Breast epithelium (tissue), 4 donors: ENCODE measurements at regions not wholly inside any gene's neighbourhood (a gene's known extent, or its start where the extent isn't known, plus 50 kb on each side); places are given as distances from the start of the nearest gene placed in this dataset.

Experiments used
- DNase-seq, 2 donors: peaks; one replicate each; pipeline ENCODE4 v3.0.0-alpha.2; 2019; ENCODE audit warnings: low spot score in 2 of 2
- H3K27ac ChIP-seq, 2 donors: fragments of 200-600 bp; sonication (generic) in 1 of 2; one replicate each; pipeline ENCODE4 v1.5.1; 2016 to 2019; ENCODE audit warnings: mild to moderate bottlenecking in 1 of 2
- H3K27me3 ChIP-seq, 2 donors: fragments of 200-600 bp; sonication (generic) in 1 of 2; one replicate each; pipeline versions ENCODE4 v1.5.1 to v1.6.0; 2017 to 2019; ENCODE audit warnings: control low read depth in 1 of 2, mild to moderate bottlenecking in 1 of 2
- H3K36me3 ChIP-seq: fragments of 200-600 bp; one replicate; pipeline ENCODE4 v1.5.1; 2019
- H3K4me1 ChIP-seq, 2 donors: fragments of 200-600 bp; sonication (generic); one replicate each; pipeline ENCODE4 v1.5.1; 2016 to 2019; ENCODE audit warnings: control low read depth in 1 of 2
- H3K4me3 ChIP-seq, 3 donors: fragments of 200-600 bp; sonication (generic); 1 replicate in 2 of 3; 2 replicates in 1 of 3; pipeline ENCODE4 v1.5.1; 2016 to 2019; ENCODE audit warnings: mild to moderate bottlenecking in 3 of 3, moderate library complexity in 2 of 3
- H3K9me3 ChIP-seq, 2 donors: fragments of 200-600 bp; sonication (generic) in 1 of 2; one replicate each; pipeline ENCODE4 v1.5.1; 2016 to 2019; ENCODE audit warnings: control low read depth in 1 of 2
- POLR2A ChIP-seq: fragments of 450-650 bp; IDR thresholded peaks from one replicate; pipeline ENCODE4 v1.6.1; 2016; ENCODE audit warnings: antibody characterized with exemption, mild to moderate bottlenecking, moderate library complexity
- POLR2AphosphoS5 ChIP-seq, 3 donors: sonication (generic); formaldehyde crosslinking; IDR thresholded peaks; one replicate each; pipeline ENCODE4 v1.6.1; 2017; ENCODE audit warnings: antibody characterized with exemption in 3 of 3
- intact Hi-C: fragments of 100-400 bp; cut with DNase I; formaldehyde crosslinking; loops from one replicate; pipeline ENCODE4 v1.15.1; 2023; ENCODE audit warnings: low total_unique reads
- TF ChIP-seq, protein P1 (sequence below), 3 donors: fragments of 450-650 bp; IDR thresholded peaks; one replicate each; pipeline ENCODE4 v1.5.1; 2016 to 2017; ENCODE audit warnings: antibody characterized with exemption in 3 of 3, mild to moderate bottlenecking in 3 of 3, moderate library complexity in 3 of 3

DNA sequence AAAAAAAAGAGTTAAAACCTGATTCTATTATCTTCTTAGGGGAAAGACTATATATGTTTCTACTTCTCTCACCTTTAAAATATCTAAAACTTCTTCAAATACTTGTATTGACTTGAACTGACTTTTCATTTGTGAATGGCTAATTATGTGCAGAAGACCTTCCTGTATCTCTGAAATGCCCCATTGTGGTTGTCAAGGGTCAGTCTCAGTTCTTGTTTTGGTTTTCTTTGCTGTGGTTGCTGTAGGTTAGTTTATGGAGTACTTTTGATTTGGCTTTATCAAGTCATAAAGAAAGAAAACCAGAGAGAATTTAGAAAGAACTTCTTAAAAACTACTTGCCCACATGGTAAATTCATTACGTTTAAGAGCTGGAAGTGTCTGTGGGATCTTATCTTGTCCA lies 345.3 kb upstream of the POU1F1 start:
- Histone ChIP-seq H3K4me1 (no peaks in the 10 kb centered on the region), H3K4me3 (no peak overlapping the region), H3K27me3 (no peaks in the 10 kb centered on the region), H3K27ac (no peak overlapping the region), H3K9me3 (peaks cover 0 to 10% of the 10 kb centered on the region in 2 donors), H3K36me3 (no peaks in the 10 kb centered on the region)
- DNase-seq: no peak
- TF ChIP-seq, protein P1, sequence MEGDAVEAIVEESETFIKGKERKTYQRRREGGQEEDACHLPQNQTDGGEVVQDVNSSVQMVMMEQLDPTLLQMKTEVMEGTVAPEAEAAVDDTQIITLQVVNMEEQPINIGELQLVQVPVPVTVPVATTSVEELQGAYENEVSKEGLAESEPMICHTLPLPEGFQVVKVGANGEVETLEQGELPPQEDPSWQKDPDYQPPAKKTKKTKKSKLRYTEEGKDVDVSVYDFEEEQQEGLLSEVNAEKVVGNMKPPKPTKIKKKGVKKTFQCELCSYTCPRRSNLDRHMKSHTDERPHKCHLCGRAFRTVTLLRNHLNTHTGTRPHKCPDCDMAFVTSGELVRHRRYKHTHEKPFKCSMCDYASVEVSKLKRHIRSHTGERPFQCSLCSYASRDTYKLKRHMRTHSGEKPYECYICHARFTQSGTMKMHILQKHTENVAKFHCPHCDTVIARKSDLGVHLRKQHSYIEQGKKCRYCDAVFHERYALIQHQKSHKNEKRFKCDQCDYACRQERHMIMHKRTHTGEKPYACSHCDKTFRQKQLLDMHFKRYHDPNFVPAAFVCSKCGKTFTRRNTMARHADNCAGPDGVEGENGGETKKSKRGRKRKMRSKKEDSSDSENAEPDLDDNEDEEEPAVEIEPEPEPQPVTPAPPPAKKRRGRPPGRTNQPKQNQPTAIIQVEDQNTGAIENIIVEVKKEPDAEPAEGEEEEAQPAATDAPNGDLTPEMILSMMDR (IDR thresholded peaks at IDR 0.05): no peak
- TF ChIP-seq POLR2AphosphoS5 (IDR thresholded peaks at IDR 0.05) (no peak), POLR2A (no peak)
- intact Hi-C loops: no loop called here

DNA sequence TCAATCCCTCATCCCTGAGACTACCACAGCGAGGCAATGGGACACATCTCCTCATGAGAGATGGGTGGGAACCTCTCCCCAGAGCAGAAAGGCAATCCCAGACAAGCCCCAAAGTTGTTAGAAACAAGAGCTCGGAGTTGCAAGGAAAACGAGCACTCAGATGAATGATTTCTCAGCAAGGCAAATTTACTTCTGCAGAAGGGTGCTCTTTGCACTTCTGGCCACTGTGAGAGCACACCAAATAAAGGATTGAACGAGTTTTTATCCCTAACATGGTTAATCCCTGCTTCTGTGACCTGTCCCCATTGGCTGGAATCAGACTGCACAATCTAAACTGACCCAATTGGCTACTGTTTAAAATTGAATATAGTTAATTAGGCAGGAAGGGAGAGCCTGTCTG lies 339.1 kb upstream of the POU1F1 start:
- no peaks in the 10 kb centered on the region for H3K4me1 ChIP-seq
- intact Hi-C loops: no loop called here
- peaks cover 10 to 30% of the 10 kb centered on the region in 2 donors for H3K9me3 ChIP-seq
- no peak overlapping the region for H3K4me3 ChIP-seq
- no peak overlapping the region for H3K27ac ChIP-seq
- no peak for DNase-seq
- no peaks in the 10 kb centered on the region for H3K36me3 ChIP-seq
- H3K27me3 ChIP-seq: no peaks in the 10 kb centered on the region
- no peak for TF ChIP-seq POLR2AphosphoS5 (IDR thresholded peaks at IDR 0.05)
- no peak for TF ChIP-seq POLR2A
- TF ChIP-seq, protein P1 (IDR thresholded peaks at IDR 0.05): no peak

DNA sequence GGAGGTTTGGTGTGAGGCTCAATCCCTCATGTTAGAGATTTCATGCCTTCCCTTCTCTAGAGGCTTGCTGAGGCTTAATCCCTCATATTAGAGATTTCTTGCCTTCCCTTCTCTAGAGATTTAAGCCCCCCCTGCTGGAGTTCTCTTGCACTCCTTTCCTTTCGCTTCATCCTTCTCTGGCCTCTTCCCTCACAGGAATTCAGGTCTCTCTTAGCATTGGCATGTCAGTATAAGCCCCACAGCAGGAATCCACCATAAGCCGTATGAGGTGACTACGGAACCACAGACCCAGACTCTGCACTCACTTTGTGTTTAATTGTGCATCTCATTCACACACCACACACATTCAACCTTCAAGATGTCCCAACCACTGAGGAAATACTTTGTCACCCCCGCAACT lies 338.6 kb upstream of the POU1F1 start:
- intact Hi-C loops: no loop called here
- TF ChIP-seq POLR2AphosphoS5 (IDR thresholded peaks at IDR 0.05) (no peak), POLR2A (no peak)
- TF ChIP-seq, protein P1 (IDR thresholded peaks at IDR 0.05): no peak

DNA sequence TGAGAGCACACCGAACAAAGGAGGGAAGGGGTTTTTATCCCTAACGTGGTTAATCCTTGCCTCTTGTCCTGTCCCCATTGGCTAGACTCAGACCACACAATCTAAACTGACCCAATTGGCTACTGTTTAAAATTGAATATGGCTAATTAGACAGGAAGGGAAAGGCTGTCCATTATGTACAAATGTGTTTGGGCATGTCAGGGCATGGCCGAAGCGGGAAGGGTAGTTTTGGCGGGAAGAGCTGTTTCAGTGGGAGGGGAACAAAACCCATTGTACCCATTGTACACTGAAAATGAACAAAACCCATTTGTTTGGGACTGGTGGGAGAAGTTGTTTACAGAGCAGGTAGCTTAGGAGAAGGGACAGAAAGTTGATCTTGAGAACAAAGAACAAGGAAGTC lies 330.9 kb upstream of the POU1F1 start:
- no peak for TF ChIP-seq POLR2A
- no peak for TF ChIP-seq POLR2AphosphoS5 (IDR thresholded peaks at IDR 0.05)
- TF ChIP-seq, protein P1 (IDR thresholded peaks at IDR 0.05): no peak
- no peak overlapping the region for H3K4me3 ChIP-seq
- no peaks in the 10 kb centered on the region for H3K4me1 ChIP-seq
- no peak for DNase-seq
- intact Hi-C loops: no loop called here
- no peaks in the 10 kb centered on the region for H3K36me3 ChIP-seq
- H3K27me3 ChIP-seq: no peaks in the 10 kb centered on the region
- H3K9me3 ChIP-seq: peaks cover 0 to 17% of the 10 kb centered on the region in 2 donors
- H3K27ac ChIP-seq: no peak overlapping the region

More for the DNA sequence above, 338.6 kb upstream of the POU1F1 start:
- Histone ChIP-seq H3K27ac (no peak overlapping the region), H3K9me3 (peaks cover 10 to 30% of the 10 kb centered on the region in 2 donors), H3K27me3 (no peaks in the 10 kb centered on the region), H3K36me3 (no peaks in the 10 kb centered on the region), H3K4me3 (no peak overlapping the region), H3K4me1 (no peaks in the 10 kb centered on the region)
- no peak for DNase-seq

DNA sequence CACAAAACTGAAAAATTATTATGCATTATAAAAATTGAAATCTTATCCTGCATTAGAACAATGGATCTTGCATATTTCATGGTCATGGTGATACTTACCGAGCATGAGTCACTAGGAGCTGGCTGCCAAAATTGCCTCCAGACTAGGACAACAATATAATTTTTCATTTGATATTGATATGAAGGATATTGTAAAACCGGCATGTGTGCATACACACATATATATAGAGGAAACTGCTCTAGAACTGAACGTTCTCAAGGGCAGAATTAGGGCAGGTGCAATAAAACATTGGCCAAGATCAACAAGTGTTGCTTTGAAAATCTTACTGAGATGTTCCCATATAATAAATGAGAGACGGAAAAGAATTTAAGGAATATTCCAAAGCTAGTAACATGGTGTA lies 319.4 kb upstream of the POU1F1 start:
- no peak for DNase-seq
- TF ChIP-seq POLR2A: no peak
- TF ChIP-seq, protein P1 (IDR thresholded peaks at IDR 0.05): no peak
- TF ChIP-seq POLR2AphosphoS5 (IDR thresholded peaks at IDR 0.05): no peak

More for the DNA sequence above, 319.4 kb upstream of the POU1F1 start:
- H3K4me3 ChIP-seq: no peak overlapping the region
- no peak overlapping the region for H3K27ac ChIP-seq
- H3K27me3 ChIP-seq: no peaks in the 10 kb centered on the region
- H3K4me1 ChIP-seq: no peaks in the 10 kb centered on the region
- H3K36me3 ChIP-seq: no peaks in the 10 kb centered on the region
- H3K9me3 ChIP-seq: peaks cover 0 to 13% of the 10 kb centered on the region in 2 donors
- intact Hi-C loops: no loop called here
